ENCODE measurements at regions not wholly inside any gene's neighbourhood (a gene's known extent, or its start where the extent isn't known, plus 50 kb on each side); places are given as distances from the start of the nearest gene placed in this dataset.

GRCh38 chr12:62075870-62076269 is 184.3 kb upstream of the USP15 start:
- H3K4me3 Mint-ChIP-seq (ENCODE audit: unreplicated experiment) = no peak overlapping the region
- H3K9me3 Mint-ChIP-seq (ENCODE audit: unreplicated experiment) = no peaks in the 10 kb centered on the region
- DNase-seq (ENCODE audit: low spot score) = no peak
- TF ChIP-seq CTCF (IDR thresholded peaks at IDR 0.05; ENCODE audit: unreplicated experiment) = no peak
- H3K4me1 Mint-ChIP-seq (ENCODE audit: unreplicated experiment) = no peaks in the 10 kb centered on the region
- H3K27me3 Mint-ChIP-seq (ENCODE audit: unreplicated experiment) = no peaks in the 10 kb centered on the region
- no peaks in the 10 kb centered on the region for H3K36me3 Mint-ChIP-seq (ENCODE audit: low read depth, unreplicated experiment)
- no peak overlapping the region for H3K27ac Mint-ChIP-seq (ENCODE audit: unreplicated experiment)

- no peaks in the 10 kb centered on the region for H3K9me3 Mint-ChIP-seq (ENCODE audit: unreplicated experiment)
- no peak overlapping the region for H3K27ac Mint-ChIP-seq (ENCODE audit: unreplicated experiment)
- H3K4me3 Mint-ChIP-seq (ENCODE audit: unreplicated experiment) = no peak overlapping the region
- H3K4me1 Mint-ChIP-seq (ENCODE audit: unreplicated experiment) = no peaks in the 10 kb centered on the region
- H3K36me3 Mint-ChIP-seq (ENCODE audit: low read depth, unreplicated experiment) = no peaks in the 10 kb centered on the region
- no peak for DNase-seq (ENCODE audit: low spot score)
- TF ChIP-seq CTCF (IDR thresholded peaks at IDR 0.05; ENCODE audit: unreplicated experiment) = no peak
- no peaks in the 10 kb centered on the region for H3K27me3 Mint-ChIP-seq (ENCODE audit: unreplicated experiment)
Observed at GRCh38 chr12:62078020-62078419, 182.2 kb upstream of the USP15 start.

- Mint-ChIP-seq H3K27ac (ENCODE audit: unreplicated experiment) (no peak overlapping the region), H3K36me3 (ENCODE audit: low read depth, unreplicated experiment) (no peaks in the 10 kb centered on the region), H3K9me3 (ENCODE audit: unreplicated experiment) (no peaks in the 10 kb centered on the region), H3K4me1 (ENCODE audit: unreplicated experiment) (no peaks in the 10 kb centered on the region), H3K4me3 (ENCODE audit: unreplicated experiment) (no peak overlapping the region), H3K27me3 (ENCODE audit: unreplicated experiment) (no peaks in the 10 kb centered on the region)
- no peak for TF ChIP-seq CTCF (IDR thresholded peaks at IDR 0.05; ENCODE audit: unreplicated experiment)
- no peak for DNase-seq (ENCODE audit: low spot score)
Observed at GRCh38 chr12:62082448-62082847, 177.8 kb upstream of the USP15 start.

GRCh38 chr12:62098132-62098531 is 162.1 kb upstream of the USP15 start:
- no peak overlapping the region for H3K4me3 Mint-ChIP-seq (ENCODE audit: unreplicated experiment)
- TF ChIP-seq CTCF (IDR thresholded peaks at IDR 0.05; ENCODE audit: unreplicated experiment) = no peak
- H3K9me3 Mint-ChIP-seq (ENCODE audit: unreplicated experiment) = no peaks in the 10 kb centered on the region
- no peaks in the 10 kb centered on the region for H3K36me3 Mint-ChIP-seq (ENCODE audit: low read depth, unreplicated experiment)
- no peaks in the 10 kb centered on the region for H3K4me1 Mint-ChIP-seq (ENCODE audit: unreplicated experiment)
- H3K27me3 Mint-ChIP-seq (ENCODE audit: unreplicated experiment) = no peaks in the 10 kb centered on the region
- no peak for DNase-seq (ENCODE audit: low spot score)
- H3K27ac Mint-ChIP-seq (ENCODE audit: unreplicated experiment) = no peak overlapping the region

- Mint-ChIP-seq H3K27ac (ENCODE audit: unreplicated experiment) (no peak overlapping the region), H3K27me3 (ENCODE audit: unreplicated experiment) (no peaks in the 10 kb centered on the region), H3K9me3 (ENCODE audit: unreplicated experiment) (no peaks in the 10 kb centered on the region), H3K4me1 (ENCODE audit: unreplicated experiment) (no peaks in the 10 kb centered on the region), H3K4me3 (ENCODE audit: unreplicated experiment) (no peak overlapping the region), H3K36me3 (ENCODE audit: low read depth, unreplicated experiment) (no peaks in the 10 kb centered on the region)
- DNase-seq (ENCODE audit: low spot score) = no peak
- no peak for TF ChIP-seq CTCF (IDR thresholded peaks at IDR 0.05; ENCODE audit: unreplicated experiment)
Observed at GRCh38 chr12:62103748-62104147, 156.5 kb upstream of the USP15 start.

Measured in endothelial cell (in vitro differentiated cells).